ENCODE measurements at regions not wholly inside any gene's neighbourhood (a gene's known extent, or its start where the extent isn't known, plus 50 kb on each side); places are given as distances from the start of the nearest gene placed in this dataset.

GRCh38 chr2:171225302-171225980 is 64.7 kb upstream of the TLK1 start:
- DNase-seq = no peak

- DNase-seq = no peak
These were observed 56.6 kb upstream of the TLK1 start for GRCh38 chr2:171217330-171217729.

GRCh38 chr2:171216631-171217030 is 55.9 kb upstream of the TLK1 start:
- DNase-seq = no peak

- DNase-seq = no peak
These were observed 53.4 kb upstream of the TLK1 start for GRCh38 chr2:171214093-171214492.

GRCh38 chr2:171210864-171211431 is 50.3 kb upstream of the TLK1 start:
- DNase-seq = no peak
